HFFc6 (cell line): ENCODE measurements at regions not wholly inside any gene's neighbourhood (a gene's known extent, or its start where the extent isn't known, plus 50 kb on each side); places are given as distances from the start of the nearest gene placed in this dataset.

Experiments
- DNase-seq: peaks from one replicate; pipeline ENCODE4 v3.0.0-alpha.2; 2018
- H3K27ac Mint-ChIP-seq: 2 replicates; pipeline ENCODE4 v1.8.0; 2020; ENCODE audit warnings: mild to moderate bottlenecking, mixed read lengths
- H3K27me3 Mint-ChIP-seq: 2 replicates; pipeline ENCODE4 v1.8.0; 2021; ENCODE audit warnings: mild to moderate bottlenecking, moderate library complexity, mixed read lengths; ENCODE audit not compliant: insufficient read depth
- H3K36me3 Mint-ChIP-seq: 2 replicates; pipeline ENCODE4 v1.8.0; 2021; ENCODE audit warnings: low read depth, mixed read lengths
- H3K4me1 Mint-ChIP-seq: 2 replicates; pipeline ENCODE4 v1.8.0; 2020; ENCODE audit warnings: low read depth, mixed read lengths
- H3K4me3 Mint-ChIP-seq: 2 replicates; pipeline ENCODE4 v1.8.0; 2020; ENCODE audit warnings: mild to moderate bottlenecking, moderate library complexity, mixed read lengths
- H3K9me3 Mint-ChIP-seq: 2 replicates; pipeline ENCODE4 v1.8.0; 2020; ENCODE audit warnings: mild to moderate bottlenecking, mixed read lengths
- CTCF ChIP-seq: fragments of 200-600 bp; sonication (generic); IDR thresholded peaks from 2 replicates; pipeline ENCODE4 v1.5.0; 2021; ENCODE audit warnings: antibody characterized with exemption, mild to moderate bottlenecking

DNA sequence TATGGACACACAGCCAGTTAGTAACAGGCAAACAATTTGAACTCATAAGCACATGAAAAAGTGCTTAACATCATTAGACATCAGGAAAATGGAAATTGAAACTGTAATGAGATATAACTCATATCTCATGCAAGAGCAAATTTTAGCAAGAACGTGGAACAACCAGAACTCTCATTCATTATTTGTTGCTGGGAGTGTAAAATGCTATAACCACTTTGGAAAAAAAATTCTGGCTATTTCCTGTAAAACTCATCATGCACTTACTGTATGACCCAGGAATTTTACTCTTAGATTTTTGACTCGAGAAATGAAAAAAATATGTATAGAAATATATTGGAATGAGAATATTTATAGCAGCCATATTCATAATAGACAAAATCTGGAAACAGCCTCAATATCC is 205.7 kb upstream of the PUM3 start:
- no peaks in the 10 kb centered on the region for H3K4me1 Mint-ChIP-seq
- 0 out of 2 replicates have a peak, but pooled peaks cover 4% of the 10 kb centered on the region for H3K36me3 Mint-ChIP-seq
- no peak for TF ChIP-seq CTCF
- H3K27ac Mint-ChIP-seq: no peak overlapping the region
- no peaks in the 10 kb centered on the region; the same call in 1 of the 2 replicates for H3K27me3 Mint-ChIP-seq
- peaks cover 17% of the 10 kb centered on the region for H3K9me3 Mint-ChIP-seq
- no peak for DNase-seq
- no peak overlapping the region for H3K4me3 Mint-ChIP-seq

GRCh38 chr9:3047912-3048311 is 204.0 kb upstream of the PUM3 start:
- Mint-ChIP-seq H3K36me3 (no peaks in the 10 kb centered on the region), H3K9me3 (peaks cover 13% of the 10 kb centered on the region), H3K27me3 (no peaks in the 10 kb centered on the region; the same call in 1 of the 2 replicates), H3K4me3 (no peak overlapping the region), H3K4me1 (peaks cover 8% of the 10 kb centered on the region; the same call in 1 of the 2 replicates), H3K27ac (no peak overlapping the region)
- no peak for TF ChIP-seq CTCF
- DNase-seq: no peak

DNA sequence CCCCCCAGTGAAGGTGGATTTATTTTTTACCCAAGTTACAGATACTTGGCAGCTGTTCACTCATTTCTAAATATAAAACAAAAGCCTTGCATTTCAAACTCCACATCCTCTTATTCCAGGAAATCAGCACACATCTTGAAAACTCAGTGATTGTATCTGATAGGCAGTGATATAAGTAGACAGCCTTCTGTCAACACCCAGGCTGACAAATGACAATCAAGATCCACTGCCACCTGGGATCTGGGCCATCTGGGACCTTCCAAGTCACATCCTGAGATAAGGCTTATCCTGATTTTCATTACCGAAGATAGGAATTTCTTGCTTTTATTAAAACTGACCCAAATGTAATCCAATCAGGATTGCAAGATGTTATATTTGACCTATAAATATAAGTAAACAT is 201.3 kb upstream of the PUM3 start:
- Mint-ChIP-seq H3K27me3 (no peaks in the 10 kb centered on the region), H3K9me3 (peaks cover 10% of the 10 kb centered on the region; the same call in 1 of the 2 replicates), H3K4me1 (peaks cover 16% of the 10 kb centered on the region; the same call in 1 of the 2 replicates), H3K36me3 (no peaks in the 10 kb centered on the region), H3K27ac (no peak overlapping the region), H3K4me3 (no peak overlapping the region)
- TF ChIP-seq CTCF: no peak
- DNase-seq: no peak

GRCh38 chr9:3043369-3043768 is 199.5 kb upstream of the PUM3 start:
- no peak overlapping the region for H3K4me3 Mint-ChIP-seq
- H3K36me3 Mint-ChIP-seq: no peaks in the 10 kb centered on the region
- H3K27ac Mint-ChIP-seq: no peak overlapping the region
- TF ChIP-seq CTCF: no peak
- no peaks in the 10 kb centered on the region for H3K27me3 Mint-ChIP-seq
- DNase-seq: no peak
- peaks cover 16% of the 10 kb centered on the region; the same call in 1 of the 2 replicates for H3K4me1 Mint-ChIP-seq
- peaks cover 6% of the 10 kb centered on the region; the same call in 1 of the 2 replicates for H3K9me3 Mint-ChIP-seq

- no peak overlapping the region for H3K27ac Mint-ChIP-seq
- H3K4me3 Mint-ChIP-seq: no peak overlapping the region
- peaks cover 2% of the 10 kb centered on the region for H3K9me3 Mint-ChIP-seq
- no peaks in the 10 kb centered on the region; the same call in 1 of the 2 replicates for H3K27me3 Mint-ChIP-seq
- no peaks in the 10 kb centered on the region for H3K36me3 Mint-ChIP-seq
- TF ChIP-seq CTCF: no peak
- H3K4me1 Mint-ChIP-seq: peaks cover 16% of the 10 kb centered on the region; the same call in 1 of the 2 replicates
- DNase-seq: no peak
Measured at GRCh38 chr9:3040761-3041160, 196.9 kb upstream of the PUM3 start.

DNA sequence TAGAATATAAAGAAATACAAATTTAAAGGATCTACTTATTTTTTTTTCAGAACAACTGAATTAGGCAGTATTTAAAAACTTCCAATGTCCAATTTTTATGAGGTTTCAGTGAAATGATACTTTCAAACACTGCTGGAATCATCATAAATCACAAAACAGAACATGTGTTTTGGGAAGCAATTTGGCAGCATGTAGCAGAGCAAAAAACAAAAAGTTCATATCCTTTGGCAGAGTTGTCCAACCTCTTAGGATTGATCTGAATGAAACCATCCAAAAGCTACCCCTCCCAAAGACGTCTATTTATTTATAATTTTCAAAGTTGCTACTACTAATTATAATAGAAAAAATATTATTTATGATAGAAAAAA is 192.4 kb upstream of the PUM3 start:
- DNase-seq: no peak
- peaks cover 4% of the 10 kb centered on the region for H3K27me3 Mint-ChIP-seq
- H3K36me3 Mint-ChIP-seq: no peaks in the 10 kb centered on the region
- no peak overlapping the region for H3K4me3 Mint-ChIP-seq
- no peak for TF ChIP-seq CTCF
- peaks cover 5% of the 10 kb centered on the region; the same call in 1 of the 2 replicates for H3K9me3 Mint-ChIP-seq
- H3K4me1 Mint-ChIP-seq: no peaks in the 10 kb centered on the region; the same call in 1 of the 2 replicates
- H3K27ac Mint-ChIP-seq: no peak overlapping the region
